ENCODE measurements at regions not wholly inside any gene's neighbourhood (a gene's known extent, or its start where the extent isn't known, plus 50 kb on each side); places are given as distances from the start of the nearest gene placed in this dataset.

GRCh38 chr19:30856376-30856775 is 484.2 kb downstream of the ZNF536 start:
- WGBS (ENCODE audit: low lambda C conversion rate, missing lambda C conversion rate): 85% methylated on average over 3 of the region's 3 CpGs
- no peaks in the 10 kb centered on the region for H3K36me3 ChIP-seq (replicated peaks; ENCODE audit: insufficient read depth, low read depth)
- no peaks in the 10 kb centered on the region for H3K9me3 ChIP-seq (ENCODE audit: low read depth)
- no peak for DNase-seq (ENCODE audit: low spot score)
- no peak overlapping the region for H3K4me3 ChIP-seq
- H3K27me3 ChIP-seq: no peaks in the 10 kb centered on the region
- TF ChIP-seq EZH2phosphoT487 (IDR thresholded peaks at IDR 0.05; ENCODE audit: low read depth, severe bottlenecking, unreplicated experiment) (no peak), EZH2 (IDR thresholded peaks at IDR 0.05; ENCODE audit: borderline replicate concordance) (no peak), CTCF (IDR thresholded peaks at IDR 0.05; ENCODE audit: poor library complexity) (no peak)
- H3K27ac ChIP-seq: no peak overlapping the region
- no peaks in the 10 kb centered on the region for H3K4me1 ChIP-seq (ENCODE audit: insufficient read depth)
- H3K79me2 ChIP-seq: no peaks in the 10 kb centered on the region
- H4K20me1 ChIP-seq (ENCODE audit: insufficient read depth, poor library complexity, severe bottlenecking): no peaks in the 10 kb centered on the region
- no peak overlapping the region for H2AFZ ChIP-seq
- H3K4me2 ChIP-seq: no peak overlapping the region
- no peaks in the 10 kb centered on the region for H3K9me2 ChIP-seq (replicated peaks; ENCODE audit: insufficient read depth)

- Histone ChIP-seq H3K27me3 (no peaks in the 10 kb centered on the region), H3K27ac (no peak overlapping the region), H3K4me1 (ENCODE audit: insufficient read depth) (no peaks in the 10 kb centered on the region), H3K9me3 (ENCODE audit: low read depth) (no peaks in the 10 kb centered on the region), H2AFZ (no peak overlapping the region), H4K20me1 (ENCODE audit: insufficient read depth, poor library complexity, severe bottlenecking) (no peaks in the 10 kb centered on the region), H3K36me3 (replicated peaks; ENCODE audit: insufficient read depth, low read depth) (no peaks in the 10 kb centered on the region), H3K9me2 (replicated peaks; ENCODE audit: insufficient read depth) (no peaks in the 10 kb centered on the region), H3K4me2 (no peak overlapping the region), H3K4me3 (no peak overlapping the region), H3K79me2 (no peaks in the 10 kb centered on the region)
- TF ChIP-seq EZH2 (IDR thresholded peaks at IDR 0.05; ENCODE audit: borderline replicate concordance): no peak
- TF ChIP-seq CTCF (IDR thresholded peaks at IDR 0.05; ENCODE audit: poor library complexity): no peak
- no peak for TF ChIP-seq EZH2phosphoT487 (IDR thresholded peaks at IDR 0.05; ENCODE audit: low read depth, severe bottlenecking, unreplicated experiment)
- no peak for DNase-seq (ENCODE audit: low spot score)
- WGBS (ENCODE audit: low lambda C conversion rate, missing lambda C conversion rate): 96% methylated on average over 6 of the region's 6 CpGs
These were observed 483.3 kb downstream of the ZNF536 start for GRCh38 chr19:30855442-30855841.

- H4K20me1 ChIP-seq (ENCODE audit: insufficient read depth, poor library complexity, severe bottlenecking): no peaks in the 10 kb centered on the region
These were observed 482.5 kb downstream of the ZNF536 start for GRCh38 chr19:30854661-30855060.

More at GRCh38 chr19:30854661-30855060, 482.5 kb downstream of the ZNF536 start:
- no peaks in the 10 kb centered on the region for H3K79me2 ChIP-seq
- H2AFZ ChIP-seq: no peak overlapping the region
- no peak overlapping the region for H3K4me3 ChIP-seq
- no peak for DNase-seq (ENCODE audit: low spot score)
- TF ChIP-seq CTCF (IDR thresholded peaks at IDR 0.05; ENCODE audit: poor library complexity) (no peak), EZH2 (IDR thresholded peaks at IDR 0.05; ENCODE audit: borderline replicate concordance) (no peak), EZH2phosphoT487 (IDR thresholded peaks at IDR 0.05; ENCODE audit: low read depth, severe bottlenecking, unreplicated experiment) (no peak)
- H3K27me3 ChIP-seq: no peaks in the 10 kb centered on the region
- WGBS (ENCODE audit: low lambda C conversion rate, missing lambda C conversion rate): 88% methylated on average over 4 of the region's 4 CpGs
- H3K9me2 ChIP-seq (replicated peaks; ENCODE audit: insufficient read depth): no peaks in the 10 kb centered on the region
- no peaks in the 10 kb centered on the region for H3K36me3 ChIP-seq (replicated peaks; ENCODE audit: insufficient read depth, low read depth)
- no peak overlapping the region for H3K27ac ChIP-seq
- H3K9me3 ChIP-seq (ENCODE audit: low read depth): no peaks in the 10 kb centered on the region
- no peak overlapping the region for H3K4me2 ChIP-seq
- peaks cover 4% of the 10 kb centered on the region for H3K4me1 ChIP-seq (ENCODE audit: insufficient read depth)

All from hepatocyte (in vitro differentiated cells).